GM11168 (cell line): ENCODE measurements at regions not wholly inside any gene's neighbourhood (a gene's known extent, or its start where the extent isn't known, plus 50 kb on each side); places are given as distances from the start of the nearest gene placed in this dataset.
"Not testable (repeated sequence)": the region's sequence is repeated elsewhere in the genome, so short reads cannot be mapped to it uniquely, and the experiment has no call there.

Experiments
- in situ Hi-C: fragments of 300-500 bp; cut with MboI; formaldehyde crosslinking; loops from one replicate; pipeline ENCODE4 v1.12.0; 2022; ENCODE audit warnings: low sequenced_read_pairs; ENCODE audit not compliant: unreplicated experiment

DNA sequence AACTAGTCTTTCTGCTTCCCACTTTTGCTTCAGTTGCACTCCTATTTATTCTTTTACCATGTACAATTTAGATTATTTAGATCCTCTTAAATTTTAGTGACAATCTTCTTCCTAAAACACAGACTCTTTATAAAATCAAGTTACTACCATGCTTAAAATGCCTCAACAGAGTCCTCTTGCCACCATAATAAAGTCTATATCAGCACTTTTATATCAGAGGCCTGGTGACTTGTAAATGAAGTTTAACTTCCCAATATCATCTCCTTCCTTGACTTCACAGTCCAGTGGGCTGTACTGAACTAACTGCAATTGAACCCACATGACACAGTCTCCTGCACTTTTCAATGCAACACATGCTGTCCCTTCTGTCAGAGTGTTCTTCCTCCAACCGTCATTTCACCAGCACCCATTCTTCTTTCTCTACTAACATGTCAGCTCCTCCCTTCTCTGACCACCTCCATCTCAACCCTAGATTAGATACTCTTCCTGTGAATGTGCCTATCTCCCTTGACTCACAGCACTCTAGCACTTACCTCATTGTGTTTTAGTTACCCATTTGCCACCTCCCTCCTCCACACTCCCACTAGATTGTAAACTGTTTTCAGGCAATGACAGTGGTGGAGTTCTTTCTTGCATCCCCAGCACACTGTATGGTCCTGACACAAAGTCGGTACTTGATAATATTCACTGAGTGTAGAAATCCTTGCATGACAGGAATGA, 414.9 kb downstream of the SATB2 start:
- in situ Hi-C loops, result no loop called here

DNA sequence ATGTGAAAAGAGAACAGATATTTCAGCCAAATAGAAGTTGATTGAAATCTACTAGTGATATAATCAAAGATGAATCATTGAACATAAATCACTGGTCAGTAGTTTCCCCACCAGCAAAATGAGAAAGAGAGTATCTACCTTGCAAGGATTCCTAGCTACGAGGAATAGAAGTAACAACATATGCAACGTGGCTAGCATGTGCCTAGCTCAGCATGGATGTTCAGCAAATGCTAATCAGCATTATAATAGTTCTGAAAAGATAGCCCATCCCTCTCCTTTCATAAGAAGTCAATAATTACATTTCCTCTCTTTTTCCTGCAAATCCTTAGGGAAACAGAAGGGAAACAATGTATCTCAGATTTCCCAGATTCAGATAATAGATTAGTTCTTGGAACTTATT, 417.2 kb downstream of the SATB2 start:
- in situ Hi-C loops, result no loop called here

- in situ Hi-C loops, result not testable (repeated sequence)
Observed at GRCh38 chr2:199033761-199034160, 424.0 kb downstream of the SATB2 start.

- in situ Hi-C loops, result no loop called here
Observed at GRCh38 chr2:199025146-199025545, 432.6 kb downstream of the SATB2 start.

- in situ Hi-C loops, result no loop called here
Observed at GRCh38 chr2:199024224-199024623, 433.5 kb downstream of the SATB2 start.

- in situ Hi-C loops, result no loop called here
Observed at GRCh38 chr2:199019898-199020507, 437.7 kb downstream of the SATB2 start.

- in situ Hi-C loops, result no loop called here
Observed at GRCh38 chr2:199018826-199019225, 438.9 kb downstream of the SATB2 start.

GRCh38 chr2:199015072-199015471, 442.7 kb downstream of the SATB2 start:
- in situ Hi-C loops, result no loop called here

DNA sequence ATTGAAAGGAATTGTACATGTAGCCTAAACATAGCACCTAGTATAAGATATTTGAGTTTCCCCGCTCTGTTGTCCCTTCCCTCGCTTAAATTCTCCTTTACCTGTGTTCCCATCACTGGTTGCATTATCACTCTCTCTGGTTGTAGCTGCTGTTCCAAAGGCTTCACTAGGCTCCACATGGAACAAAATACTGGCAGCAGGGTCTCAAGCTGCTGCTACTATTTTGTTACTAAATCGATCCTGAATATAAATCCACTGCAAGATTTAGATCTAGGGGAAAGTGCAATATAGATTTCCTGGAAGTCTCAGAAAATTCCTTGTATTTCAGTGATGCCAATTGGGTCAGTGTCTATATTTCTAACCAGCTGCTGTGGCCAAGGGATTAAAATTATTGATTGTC, 443.5 kb downstream of the SATB2 start:
- in situ Hi-C loops, result no loop called here

GRCh38 chr2:199011908-199012307, 445.8 kb downstream of the SATB2 start:
- in situ Hi-C loops, result no loop called here

- in situ Hi-C loops, result no loop called here
Observed at GRCh38 chr2:198994678-198995077, 463.1 kb downstream of the SATB2 start.

- in situ Hi-C loops, result no loop called here
Observed at GRCh38 chr2:198991431-198991830, 466.3 kb downstream of the SATB2 start.

GRCh38 chr2:198975779-198976178, 482.0 kb downstream of the SATB2 start:
- in situ Hi-C loops, result no loop called here

DNA sequence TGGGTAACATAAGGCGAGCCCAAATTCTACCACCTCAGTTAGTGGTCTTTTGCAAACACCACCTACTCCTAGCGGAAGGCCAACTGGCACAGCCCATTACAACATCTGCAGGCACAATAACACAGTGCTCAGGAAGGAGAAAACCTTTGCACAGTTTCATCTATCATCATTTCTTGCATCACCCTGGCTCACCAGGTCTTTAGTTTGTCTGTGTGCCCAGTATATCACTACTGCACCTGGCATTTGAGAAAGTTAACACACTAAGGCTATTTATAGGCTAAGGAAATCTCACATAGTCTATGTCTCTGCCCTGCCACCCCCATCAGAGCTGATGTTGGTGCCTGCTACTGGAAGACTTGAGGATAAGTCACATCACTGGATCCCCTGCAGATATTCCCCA, 484.0 kb downstream of the SATB2 start:
- in situ Hi-C loops, result no loop called here

GRCh38 chr2:198973181-198973580, 484.6 kb downstream of the SATB2 start:
- in situ Hi-C loops, result no loop called here

DNA sequence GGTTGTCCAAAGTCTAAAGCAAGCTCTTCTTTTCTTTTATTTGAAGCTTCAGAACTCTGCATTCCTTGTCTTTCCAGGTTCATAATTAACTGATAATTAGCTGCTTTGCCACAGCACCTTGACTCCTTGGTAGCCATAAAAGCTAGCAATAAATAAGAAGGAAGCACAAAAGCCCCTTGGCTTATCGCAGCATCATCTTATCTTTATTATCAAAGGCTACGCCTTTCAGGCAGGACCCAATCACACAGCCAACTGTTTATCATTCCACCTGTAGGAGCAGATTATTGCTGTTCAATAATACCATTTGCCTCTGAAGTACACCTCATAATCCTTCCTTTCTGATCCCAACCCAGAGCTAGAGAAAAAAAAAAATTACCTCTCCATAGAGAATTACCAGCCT, 489.2 kb downstream of the SATB2 start:
- in situ Hi-C loops, result no loop called here

GRCh38 chr2:198966269-198966668, 491.5 kb downstream of the SATB2 start:
- in situ Hi-C loops, result no loop called here

- in situ Hi-C loops, result no loop called here
Observed at GRCh38 chr2:198961547-198961946, 496.2 kb downstream of the SATB2 start.

DNA sequence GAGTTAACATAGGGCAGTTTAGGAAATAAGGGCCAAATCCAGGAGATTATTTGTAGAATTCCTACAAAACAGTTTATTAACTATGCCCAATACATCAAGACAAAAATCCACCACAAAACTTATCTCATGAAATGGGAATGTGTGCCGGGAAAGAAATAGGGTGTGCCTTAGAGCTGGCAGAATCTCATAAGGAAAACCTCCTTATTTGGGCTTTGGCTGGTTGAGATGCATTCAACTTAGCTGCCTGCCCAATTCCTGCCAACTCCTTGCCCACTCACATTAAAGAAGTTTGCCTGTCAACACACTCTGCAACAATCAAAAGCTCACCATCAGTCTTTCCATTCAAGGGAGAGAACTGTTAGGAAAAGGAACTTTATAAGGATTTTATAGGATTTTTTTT, 500.6 kb downstream of the SATB2 start:
- in situ Hi-C loops, result no loop called here

GRCh38 chr2:198953328-198953727, 504.4 kb downstream of the SATB2 start:
- in situ Hi-C loops, result no loop called here

- in situ Hi-C loops, result no loop called here
Observed at GRCh38 chr2:198950803-198951202, 506.9 kb downstream of the SATB2 start.

GRCh38 chr2:198945496-198945895, 512.2 kb downstream of the SATB2 start:
- in situ Hi-C loops, result no loop called here
